Lung microvascular endothelial cell (primary cell): ENCODE measurements at regions not wholly inside any gene's neighbourhood (a gene's known extent, or its start where the extent isn't known, plus 50 kb on each side); places are given as distances from the start of the nearest gene placed in this dataset.

ENCODE experiments used
- DNase-seq, 2 donors: peaks; one replicate each; pipeline versions ENCODE4 v3.0.0 to v3.0.0-alpha.2; 2010; ENCODE audit warnings: low read depth in 2 of 2

GRCh38 chr7:137172105-137172590, 171.4 kb downstream of the PTN start:
- no peak for DNase-seq

DNA sequence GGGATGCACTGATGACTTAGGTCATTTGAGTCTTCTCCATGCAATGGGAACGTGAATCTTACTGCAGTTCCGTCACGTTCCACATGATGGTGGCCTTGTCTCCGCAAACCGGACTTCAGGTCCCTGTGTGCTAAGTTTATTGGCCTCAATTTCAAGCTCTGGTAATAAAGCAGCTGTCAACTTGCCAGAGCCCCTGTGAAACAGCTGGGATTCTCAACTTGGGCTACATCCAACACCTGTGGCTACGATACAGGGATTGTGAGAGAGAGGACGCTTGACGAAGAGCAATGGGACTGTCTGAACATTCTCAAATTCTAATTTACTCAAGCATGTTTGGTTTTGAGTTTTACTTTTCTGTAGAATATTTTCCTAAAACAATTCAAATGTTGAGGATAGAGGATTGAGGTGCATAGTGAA, 174.2 kb downstream of the PTN start:
- peak; percentile 18 to 63 for DNase-seq

DNA sequence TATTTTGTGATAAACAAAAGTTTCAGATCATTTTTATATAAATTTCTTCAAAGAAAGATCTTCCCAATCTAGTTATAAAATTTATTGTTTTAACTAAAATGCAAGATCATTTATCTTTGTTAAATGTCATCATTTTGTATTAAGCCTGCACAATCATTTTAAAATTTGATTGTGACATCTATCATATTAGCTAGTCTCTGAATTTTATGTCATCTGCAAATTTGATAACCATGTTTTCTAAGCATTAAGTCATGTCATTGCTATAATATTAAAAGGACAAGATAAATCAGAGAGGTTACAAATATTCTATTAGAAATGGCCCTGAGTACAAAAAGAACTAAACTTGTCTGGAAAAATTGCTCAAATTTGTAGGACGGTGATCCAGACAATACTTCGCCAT, 175.9 kb downstream of the PTN start:
- DNase-seq: no peak

DNA sequence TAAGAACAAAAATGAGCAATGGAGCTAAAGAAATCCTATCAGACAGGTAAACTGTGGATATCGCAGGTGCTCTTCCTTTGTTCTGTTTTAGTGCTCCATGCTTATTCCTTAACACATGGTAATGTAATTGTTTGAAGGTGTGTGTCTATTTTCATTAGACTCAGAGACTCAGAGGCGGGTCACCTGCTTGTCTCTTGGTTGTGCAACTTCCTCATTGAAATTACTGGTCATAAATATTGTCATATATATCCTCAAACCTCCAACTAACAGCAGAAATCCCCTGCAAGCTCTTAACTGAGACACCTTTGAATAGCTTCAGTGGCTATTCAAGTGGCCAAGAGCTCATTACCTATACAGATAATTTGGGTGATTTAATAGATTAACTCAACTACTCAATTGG, 177.2 kb downstream of the PTN start:
- DNase-seq: no peak

GRCh38 chr7:137165786-137166185, 177.7 kb downstream of the PTN start:
- no peak for DNase-seq

DNA sequence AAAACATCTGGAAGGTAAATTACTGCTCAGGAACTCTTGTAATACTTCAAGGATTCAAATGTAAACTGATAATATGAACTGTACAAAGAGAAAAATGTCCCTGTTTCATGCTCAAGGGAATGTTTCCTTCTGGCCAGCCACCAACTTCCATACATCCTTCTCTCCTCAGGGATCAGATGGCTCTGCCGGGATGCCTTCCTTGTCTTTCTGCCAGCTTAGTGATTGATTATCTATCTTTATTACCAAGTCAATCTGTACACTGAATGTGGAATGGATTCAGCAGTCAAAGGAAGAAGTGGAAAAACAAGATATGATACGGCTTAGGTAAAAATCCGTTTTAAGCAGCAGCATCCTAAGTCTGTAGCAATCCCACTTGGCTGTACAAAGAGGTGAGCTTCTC, 178.3 kb downstream of the PTN start:
- no peak for DNase-seq

GRCh38 chr7:137164251-137164650, 179.3 kb downstream of the PTN start:
- no peak for DNase-seq

DNA sequence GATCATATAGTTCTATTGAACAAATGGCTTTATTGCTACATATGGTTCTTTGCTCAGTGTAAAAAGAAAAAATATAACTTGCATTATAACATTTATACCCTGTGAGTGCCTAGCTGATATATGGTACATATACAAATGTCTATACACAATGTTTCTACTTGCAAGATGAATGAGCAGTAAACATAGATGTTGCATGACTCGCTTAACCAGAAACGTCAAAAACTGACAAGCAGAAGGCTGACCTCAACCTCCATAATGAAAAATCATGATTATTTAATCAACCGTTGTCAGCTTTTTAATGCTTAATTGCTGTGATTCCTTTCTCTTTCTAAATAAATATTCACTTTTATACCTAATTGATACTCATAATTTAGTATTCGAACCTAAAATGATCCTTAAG, 183.3 kb downstream of the PTN start:
- DNase-seq: no peak

GRCh38 chr7:137157256-137157655, 186.3 kb downstream of the PTN start:
- DNase-seq: no peak

- DNase-seq: no peak
Observed at GRCh38 chr7:137151690-137152052, 191.9 kb downstream of the PTN start.

DNA sequence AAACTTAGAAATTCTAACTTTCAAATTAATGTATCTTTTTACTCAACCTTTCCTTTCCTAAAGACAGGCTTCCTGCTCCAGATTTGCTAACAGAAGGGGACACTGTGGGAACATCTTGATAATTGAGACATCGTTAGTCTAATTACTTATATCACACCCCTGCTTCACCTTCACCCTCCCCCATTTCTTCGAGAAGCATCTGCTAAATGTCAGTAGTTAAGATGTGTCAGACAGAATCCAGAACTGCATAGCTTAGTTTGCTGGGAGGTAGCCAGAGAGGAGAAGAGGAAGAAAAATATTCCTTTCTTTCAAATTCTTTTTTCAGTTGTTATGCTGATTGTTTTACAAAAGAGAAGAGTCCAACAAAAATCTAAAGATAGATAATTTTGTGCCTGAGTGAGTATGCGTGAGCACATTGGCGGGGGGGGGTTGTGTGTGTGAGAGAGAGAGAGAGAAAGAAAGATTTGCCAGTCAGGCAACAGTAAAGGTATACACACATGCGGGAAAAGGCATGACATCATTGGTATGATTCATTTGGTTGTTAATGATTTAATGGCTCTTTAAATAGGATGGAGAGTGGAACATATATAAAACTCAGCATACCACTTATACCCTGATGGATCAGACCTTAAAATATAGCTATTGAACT, 192.4 kb downstream of the PTN start:
- no peak for DNase-seq

- DNase-seq: no peak
Observed at GRCh38 chr7:137147338-137147720, 196.2 kb downstream of the PTN start.

GRCh38 chr7:137146552-137147337, 196.8 kb downstream of the PTN start:
- no peak for DNase-seq

- DNase-seq: no peak
Observed at GRCh38 chr7:137146012-137146455, 197.5 kb downstream of the PTN start.

- no peak for DNase-seq
Observed at GRCh38 chr7:137142376-137142775, 201.2 kb downstream of the PTN start.

- DNase-seq: no peak
Observed at GRCh38 chr7:137135654-137136350, 207.7 kb downstream of the PTN start.

GRCh38 chr7:137130751-137131158, 212.8 kb downstream of the PTN start:
- DNase-seq: no peak

- DNase-seq: no peak
Observed at GRCh38 chr7:137129025-137129424, 214.5 kb downstream of the PTN start.

DNA sequence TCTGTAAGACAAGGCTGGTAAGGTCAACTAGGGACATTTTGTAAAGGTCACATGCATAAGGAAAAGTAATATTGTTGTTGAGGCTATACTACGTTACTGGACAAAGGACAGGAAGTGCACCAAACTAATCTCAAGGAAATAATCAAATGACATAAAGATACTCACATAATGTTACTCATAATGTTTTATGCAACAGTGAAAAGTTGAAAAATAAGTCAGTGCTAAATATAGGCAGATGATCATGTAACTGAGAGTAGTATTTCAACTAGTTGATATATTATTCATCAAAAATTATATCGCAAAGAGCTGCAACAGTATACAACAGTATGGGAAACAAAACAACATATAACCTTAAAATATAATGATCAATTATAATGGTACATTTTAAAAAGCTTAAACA, 215.7 kb downstream of the PTN start:
- DNase-seq: no peak

DNA sequence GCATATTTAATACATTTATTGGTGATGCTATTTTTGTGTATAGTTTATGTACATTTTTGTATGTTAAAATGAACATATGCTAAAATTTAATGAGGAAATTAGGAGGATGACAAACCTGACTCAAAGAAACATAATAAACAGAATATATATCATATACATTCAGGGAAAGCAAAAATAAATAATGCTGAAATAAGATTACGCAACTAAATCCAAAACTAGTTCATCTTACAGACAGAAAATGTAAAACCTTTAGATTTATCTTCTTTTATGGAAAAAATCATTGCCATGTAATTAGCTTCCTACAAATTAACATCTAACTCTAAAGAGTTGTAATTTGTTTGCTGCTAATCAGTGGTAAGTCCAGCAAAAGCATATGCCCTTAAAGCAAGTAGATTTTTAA, 216.5 kb downstream of the PTN start:
- DNase-seq: no peak

DNA sequence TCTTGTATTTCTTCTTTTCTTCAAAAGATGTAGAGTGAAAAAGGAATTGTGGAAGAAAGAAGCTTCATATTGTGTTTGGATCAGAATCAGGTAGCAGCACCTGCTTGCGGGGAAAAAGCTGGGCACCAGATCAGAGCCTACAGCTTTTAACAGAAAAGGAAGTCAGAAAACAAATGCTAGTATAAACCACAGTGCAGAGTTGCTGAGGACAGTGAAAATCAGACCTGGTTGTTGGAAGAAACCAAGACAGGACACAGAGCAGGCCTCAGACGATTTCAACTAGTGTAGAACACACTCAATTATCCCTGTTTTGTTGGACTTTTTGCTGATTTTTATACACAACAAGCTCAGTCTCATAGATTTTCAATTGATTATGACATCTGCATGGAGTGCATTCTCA, 221.4 kb downstream of the PTN start:
- no peak for DNase-seq

DNA sequence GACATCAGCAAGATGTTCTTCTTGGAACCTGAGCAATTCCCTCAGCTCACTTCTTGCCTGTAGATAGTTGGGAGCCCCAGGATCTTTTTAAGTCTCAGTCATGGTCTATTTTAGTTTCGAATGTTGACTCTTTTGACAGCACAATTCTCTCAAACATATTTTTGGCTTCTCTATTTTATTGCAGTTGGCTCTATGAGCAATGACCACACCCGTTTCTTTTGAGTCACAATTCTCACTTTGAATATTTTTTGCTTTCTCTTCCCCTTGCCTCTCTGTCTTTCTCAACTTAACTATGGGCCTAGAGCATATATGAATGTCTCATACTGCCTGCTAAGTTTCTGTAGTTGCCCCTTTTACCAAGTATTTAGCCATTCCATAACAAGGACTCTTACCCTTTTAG, 222.8 kb downstream of the PTN start:
- DNase-seq: no peak

DNA sequence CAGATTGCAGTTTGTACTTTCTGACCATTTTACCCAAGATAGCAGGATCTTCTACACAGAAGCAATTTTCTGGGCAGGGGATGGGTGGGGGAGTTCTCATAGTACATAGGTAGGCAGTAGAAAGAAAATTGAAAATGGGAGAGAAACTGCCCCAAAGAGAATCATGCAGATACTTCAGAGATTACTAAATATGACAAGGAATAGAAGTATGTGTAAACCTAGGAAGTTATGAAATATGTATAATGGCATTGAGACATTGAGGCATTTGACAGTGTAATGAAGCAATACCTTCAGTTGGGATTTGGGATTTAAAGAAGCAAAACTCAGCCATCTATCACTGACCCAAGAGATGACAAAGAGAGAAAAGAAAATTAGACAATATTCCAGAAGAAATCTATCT, 233.0 kb downstream of the PTN start:
- DNase-seq: no peak
